GM18873 (cell line): ENCODE measurements at regions not wholly inside any gene's neighbourhood (a gene's known extent, or its start where the extent isn't known, plus 50 kb on each side); places are given as distances from the start of the nearest gene placed in this dataset.

Source experiments
- ATAC-seq: cut with Tn5 transposase; IDR thresholded peaks from one replicate; pipeline ENCODE4 v1.9.1; 2021; ENCODE audit warnings: mild to moderate bottlenecking, moderate library complexity, moderate number of reproducible peaks; ENCODE audit not compliant: unreplicated experiment, low FRiP score

DNA sequence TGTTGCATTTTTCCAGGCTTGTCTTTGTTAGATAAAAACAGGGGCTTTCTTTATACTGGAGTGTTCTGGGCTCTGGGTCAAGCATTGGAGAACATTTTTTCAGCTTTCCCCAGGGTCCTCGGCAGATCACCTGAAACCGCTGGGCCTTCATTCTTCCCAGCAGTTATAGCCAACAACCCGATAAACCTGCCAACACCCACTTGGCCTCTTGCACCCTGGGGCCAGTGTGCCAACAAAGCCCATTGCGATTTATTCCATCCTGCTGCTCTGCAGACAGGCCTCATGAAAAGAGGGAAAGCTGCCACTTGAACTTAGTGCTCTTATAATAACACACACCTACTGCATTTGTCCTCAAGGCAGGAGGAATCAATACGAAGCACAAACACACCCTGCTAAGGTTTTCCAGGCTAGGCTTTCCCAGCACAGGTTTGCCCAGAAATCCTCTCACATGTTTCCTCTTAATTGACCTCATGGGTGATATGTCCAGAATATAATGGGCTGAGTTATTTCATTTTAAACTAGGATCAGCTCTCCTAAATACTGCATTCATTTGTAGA is 669.3 kb downstream of the LIG4 start:
- no peak for ATAC-seq

DNA sequence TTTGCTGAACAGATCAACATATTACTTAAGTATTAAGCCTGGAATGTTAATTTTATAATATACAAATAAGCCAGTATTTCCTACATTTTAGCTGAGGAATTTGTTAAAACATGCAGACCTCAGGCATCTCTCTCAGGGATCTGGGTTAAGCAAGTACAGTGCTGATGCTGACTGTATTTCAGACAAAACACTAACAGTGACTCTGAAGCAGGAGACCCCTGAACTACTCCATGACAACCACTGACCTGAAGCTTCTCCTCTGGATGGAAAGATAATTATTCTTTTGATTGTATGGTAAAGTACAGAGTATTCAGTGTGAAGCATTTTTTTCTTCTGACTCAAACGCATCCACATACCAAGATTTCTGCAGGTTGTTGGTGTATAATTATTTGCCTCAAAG is 680.8 kb downstream of the LIG4 start:
- no peak for ATAC-seq

DNA sequence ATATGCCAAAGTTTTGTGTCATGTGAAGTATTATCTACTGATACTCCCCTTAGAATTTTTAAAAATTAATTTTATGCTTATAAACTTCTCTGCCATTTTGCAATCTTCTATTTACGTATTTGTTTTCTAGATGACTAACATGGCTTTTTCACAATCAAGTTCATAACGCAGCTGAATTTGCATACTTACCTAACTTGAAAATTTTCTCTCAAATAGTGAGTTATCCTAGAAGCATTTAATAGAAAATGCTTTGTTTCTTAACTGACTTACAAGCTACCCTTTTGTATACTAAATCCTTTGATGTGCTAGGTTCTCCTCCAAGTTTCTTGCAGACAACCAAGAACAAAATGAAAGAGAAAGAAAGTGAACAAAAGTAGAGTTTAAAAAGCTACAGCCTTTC is 683.5 kb downstream of the LIG4 start:
- no peak for ATAC-seq

DNA sequence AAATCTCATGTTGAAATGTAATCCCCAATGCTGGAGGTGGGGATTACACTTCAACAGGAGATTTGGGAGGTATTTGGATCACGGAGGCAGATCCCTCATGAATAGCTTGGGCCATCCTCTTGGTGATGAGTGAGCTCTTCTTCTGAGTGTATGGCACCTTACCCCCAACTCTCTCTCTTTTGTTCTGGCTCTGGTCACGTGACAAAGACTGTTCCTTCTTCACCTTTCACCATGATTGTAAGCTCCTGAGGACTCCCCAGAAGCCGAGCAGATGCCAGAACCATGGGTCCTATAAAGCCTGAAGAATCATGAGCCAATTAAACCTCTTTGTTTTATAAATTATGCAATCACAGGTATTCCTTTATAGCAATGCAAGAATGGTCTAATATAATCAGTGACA is 684.2 kb downstream of the LIG4 start:
- ATAC-seq: no peak

DNA sequence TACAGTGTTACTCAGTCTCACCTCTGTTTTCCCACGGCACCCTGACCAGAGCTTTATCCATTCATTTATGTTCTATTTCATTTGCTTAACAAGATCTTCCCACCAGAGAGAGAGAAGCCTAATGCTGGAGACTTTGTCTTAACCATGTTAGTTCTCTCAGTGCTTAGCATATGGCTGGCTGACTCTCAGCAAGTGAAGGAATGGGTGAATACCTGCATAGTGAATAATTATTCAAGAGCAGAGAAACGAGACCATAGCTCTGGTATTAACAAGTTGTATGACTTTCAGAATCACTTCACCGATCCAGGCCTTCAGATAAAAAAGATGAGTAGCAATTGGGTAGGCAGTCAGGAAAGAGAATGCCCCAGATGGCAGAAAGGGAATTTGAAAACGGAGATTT is 686.3 kb downstream of the LIG4 start:
- ATAC-seq: no peak

DNA sequence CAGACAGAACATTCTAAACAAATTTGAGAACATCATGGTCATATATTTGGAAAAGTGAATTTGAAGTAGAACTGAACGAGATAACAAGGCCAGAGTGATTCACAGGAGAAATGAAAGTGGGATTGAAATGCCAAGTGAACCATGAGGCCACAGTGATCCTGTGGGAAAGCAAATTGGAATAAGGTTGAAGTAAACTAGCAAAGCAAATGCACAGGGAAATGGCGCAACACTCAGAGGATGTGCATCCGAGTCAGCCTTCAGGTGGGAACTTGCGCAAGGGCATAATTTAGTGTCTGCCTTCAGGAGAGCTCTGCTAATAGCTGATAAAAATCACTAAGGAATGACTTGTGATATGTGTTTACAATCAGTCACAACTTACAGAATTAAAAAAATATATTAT is 696.6 kb downstream of the LIG4 start:
- ATAC-seq: no peak

DNA sequence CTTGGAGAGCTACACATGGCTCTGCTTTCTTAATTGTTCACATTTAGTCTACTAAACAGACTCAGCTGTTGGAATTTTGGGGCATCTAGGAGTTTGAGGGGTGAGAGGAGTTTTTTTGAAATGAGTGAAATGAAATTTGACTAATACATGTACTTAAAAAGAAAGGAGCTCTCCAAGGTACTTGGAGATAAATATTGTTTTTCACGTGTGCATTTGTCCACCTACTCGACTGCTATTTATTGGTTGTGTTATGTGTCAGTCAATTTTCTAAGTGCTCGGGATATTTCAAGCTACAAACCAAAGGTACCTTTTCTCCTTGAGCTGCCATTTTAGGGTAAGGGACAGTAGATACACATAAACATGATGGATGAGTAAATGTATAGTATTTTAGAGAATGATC is 697.0 kb downstream of the LIG4 start:
- ATAC-seq: no peak

DNA sequence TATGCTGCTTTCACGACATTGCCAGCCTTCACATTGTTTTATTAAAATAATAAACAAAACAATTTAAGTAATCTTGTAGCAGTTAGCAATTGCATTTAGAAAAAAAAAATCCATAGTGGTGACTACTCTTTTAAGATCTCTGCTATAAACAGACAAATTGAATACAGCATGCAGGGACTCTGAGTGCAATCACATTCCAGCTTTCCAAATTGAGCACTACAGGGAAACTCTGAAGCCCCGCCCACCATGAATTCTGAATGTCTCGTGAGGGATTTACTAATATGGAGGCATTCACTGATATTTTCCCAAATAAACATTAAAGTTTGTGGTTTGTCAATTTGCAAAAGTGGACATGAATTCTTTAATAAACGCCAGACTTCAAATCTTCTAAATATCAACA is 698.8 kb downstream of the LIG4 start:
- no peak for ATAC-seq

DNA sequence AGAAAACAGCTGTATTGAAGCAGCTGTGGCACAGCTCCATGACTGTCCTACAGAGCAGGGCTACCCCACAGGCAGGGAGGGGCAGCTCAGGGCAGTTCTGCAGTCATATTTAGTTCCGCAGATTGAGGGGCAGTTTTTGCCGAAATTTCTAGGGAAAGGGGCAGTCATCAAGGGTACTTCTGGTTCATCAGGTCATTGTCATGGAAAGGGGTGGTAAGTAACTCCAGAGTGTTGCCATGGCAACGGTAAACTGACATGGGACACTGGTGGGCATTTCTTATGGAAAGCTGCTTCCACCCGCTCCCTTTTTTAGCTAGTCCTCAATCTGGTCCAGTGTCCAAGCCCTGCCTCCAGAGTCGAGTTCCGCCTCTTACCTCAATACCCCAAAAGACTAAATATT is 702.8 kb downstream of the LIG4 start:
- no peak for ATAC-seq

DNA sequence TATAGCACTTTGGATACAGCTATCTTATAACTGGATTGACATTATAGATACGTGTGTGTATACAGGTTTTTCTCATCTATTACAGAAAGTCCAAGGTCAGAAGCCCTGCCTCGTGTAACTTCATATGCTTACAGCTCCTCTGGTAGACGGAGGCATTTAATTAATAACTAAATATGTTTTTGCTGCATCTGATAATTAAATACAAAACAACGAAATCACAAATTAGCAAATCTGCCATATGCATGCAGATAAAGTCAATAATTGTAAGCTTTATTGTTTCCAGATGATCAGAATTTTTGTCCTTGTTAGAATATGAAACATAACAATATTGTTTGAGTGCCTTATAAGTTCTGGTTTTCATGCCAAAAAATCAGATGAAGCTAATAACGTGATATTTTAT is 717.7 kb downstream of the LIG4 start:
- ATAC-seq: no peak

DNA sequence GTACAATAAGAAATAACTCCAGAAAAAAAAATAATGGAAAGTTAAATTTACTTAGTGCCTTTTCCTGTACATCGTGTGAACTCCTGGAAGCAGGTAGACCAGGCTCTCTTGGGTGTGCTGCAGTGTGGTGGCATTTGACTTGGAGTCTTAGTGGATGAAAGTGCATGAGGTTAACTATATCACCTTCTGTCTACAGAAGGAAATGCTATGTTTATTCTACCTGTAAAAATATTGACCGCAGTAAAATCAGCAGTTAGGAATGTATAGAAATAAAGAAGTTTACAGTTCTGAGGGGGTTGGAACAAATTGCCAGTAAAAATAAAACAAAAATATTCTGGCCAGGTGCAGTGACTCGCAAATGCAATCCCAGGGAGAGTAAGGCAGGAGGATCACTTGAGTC is 722.1 kb downstream of the LIG4 start:
- ATAC-seq: no peak

DNA sequence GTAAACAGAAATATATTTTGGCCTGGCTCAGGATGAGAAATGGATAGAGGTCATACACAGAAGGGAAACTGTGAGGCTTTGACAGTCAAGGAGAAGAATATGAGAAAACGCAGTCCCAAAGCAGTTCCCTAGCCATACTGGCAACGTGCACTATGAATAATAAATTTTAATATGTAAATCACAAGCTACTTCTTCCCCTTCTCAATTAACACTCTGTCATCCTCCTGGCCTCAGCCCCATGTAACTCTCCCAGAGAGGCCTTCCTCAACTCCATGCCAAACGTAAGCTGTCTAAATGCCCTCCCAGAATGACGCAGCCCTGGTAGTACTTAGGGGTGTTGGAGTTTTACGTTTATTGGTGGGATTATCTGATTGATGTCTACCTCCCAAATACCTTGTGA is 732.6 kb downstream of the LIG4 start:
- ATAC-seq: no peak

DNA sequence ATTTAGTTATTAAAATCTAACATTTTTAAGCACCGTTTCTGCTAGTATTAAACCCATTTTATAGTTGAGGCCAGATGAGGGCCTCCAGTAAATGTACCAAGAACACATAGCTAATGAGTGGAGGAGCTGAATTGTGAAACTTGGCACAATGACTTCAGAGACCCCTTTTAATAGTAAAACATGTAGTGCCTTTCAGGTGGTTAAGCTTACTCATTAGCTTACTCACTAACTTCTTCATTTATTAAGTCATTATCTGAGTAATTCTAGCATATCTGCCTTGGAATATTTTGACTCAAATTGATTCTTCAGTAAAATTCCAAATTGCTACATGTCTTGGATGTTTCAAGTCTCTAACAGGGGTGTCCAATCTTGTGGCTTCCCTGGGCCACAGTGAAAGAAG is 735.2 kb downstream of the LIG4 start:
- ATAC-seq: no peak

DNA sequence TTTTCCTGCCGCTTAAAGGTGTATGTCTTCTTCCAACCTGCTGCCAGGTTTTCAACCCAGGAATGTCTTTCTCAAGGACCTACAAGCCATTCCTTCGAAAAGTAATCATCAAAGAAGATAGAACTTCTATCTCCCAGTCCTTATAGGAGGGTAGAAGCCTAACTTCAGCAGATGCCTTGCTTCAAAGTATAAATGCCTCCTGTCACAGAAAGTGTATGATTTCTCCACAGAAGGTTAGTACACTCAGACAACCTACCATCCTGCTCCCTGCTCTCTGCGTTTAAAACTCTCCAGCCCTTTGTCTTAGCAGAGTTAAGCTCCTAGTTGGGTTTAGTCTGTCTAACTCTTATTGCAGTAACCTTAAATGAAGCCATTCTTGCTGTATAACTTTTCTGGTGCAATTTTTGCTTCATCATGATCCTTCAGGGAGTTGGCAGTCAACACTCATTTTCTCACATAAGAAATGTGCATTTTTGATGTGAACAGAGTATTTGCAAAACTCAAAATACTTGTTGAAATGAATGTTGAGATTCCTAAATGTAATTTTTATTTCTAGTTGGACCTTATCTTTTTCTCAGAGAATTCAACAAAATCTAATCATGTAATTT is 737.5 kb downstream of the LIG4 start:
- ATAC-seq: no peak

DNA sequence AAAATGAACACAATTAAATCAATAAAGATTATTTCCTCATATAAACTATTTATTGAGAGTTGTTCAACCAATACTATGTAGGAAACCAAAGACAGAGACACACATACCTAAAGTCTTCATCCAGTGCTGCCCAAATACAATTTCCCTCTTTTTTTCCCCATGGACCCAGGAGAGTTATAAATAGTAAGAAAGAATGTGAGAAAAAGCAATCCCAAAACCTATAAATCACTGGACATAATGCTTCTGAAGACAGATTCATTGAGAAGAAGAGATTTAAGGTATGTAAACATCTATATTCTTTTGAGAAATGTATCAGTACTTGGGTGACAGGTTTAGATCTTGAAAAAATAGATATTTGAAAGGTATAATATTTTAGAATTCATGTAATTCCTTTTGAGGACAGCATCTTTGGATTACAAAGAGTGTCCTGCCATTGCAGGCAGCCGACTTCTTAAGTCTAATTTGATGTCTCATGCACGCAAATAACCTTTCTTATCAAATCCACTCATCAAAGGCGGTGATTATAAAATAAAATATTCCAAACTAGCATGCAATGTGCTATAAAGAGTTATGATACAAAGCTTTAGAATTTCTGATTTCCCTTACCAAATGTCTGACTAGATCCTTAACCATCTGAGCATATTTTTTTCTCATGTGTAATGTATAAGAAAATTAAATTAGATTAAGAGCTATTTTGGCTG is 739.4 kb downstream of the LIG4 start:
- ATAC-seq: no peak

DNA sequence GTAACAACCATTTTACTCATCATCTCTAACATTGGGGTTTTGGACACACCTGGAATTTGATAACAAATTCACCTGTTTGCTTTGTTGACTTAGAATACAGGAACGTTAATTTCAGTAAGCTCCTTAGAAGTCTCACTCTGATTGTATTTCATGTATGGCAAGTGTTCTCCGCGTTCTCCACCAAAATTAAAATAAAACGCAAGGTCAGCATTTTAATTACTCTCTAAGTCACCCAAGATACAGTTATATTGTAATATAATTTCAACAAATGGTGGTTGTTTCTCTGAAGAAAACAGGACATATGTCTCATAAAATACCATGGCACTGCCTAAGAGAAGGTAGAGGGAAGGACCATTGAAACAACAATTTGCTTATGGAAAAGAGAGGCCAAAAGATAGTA is 742.1 kb downstream of the LIG4 start:
- ATAC-seq: no peak

DNA sequence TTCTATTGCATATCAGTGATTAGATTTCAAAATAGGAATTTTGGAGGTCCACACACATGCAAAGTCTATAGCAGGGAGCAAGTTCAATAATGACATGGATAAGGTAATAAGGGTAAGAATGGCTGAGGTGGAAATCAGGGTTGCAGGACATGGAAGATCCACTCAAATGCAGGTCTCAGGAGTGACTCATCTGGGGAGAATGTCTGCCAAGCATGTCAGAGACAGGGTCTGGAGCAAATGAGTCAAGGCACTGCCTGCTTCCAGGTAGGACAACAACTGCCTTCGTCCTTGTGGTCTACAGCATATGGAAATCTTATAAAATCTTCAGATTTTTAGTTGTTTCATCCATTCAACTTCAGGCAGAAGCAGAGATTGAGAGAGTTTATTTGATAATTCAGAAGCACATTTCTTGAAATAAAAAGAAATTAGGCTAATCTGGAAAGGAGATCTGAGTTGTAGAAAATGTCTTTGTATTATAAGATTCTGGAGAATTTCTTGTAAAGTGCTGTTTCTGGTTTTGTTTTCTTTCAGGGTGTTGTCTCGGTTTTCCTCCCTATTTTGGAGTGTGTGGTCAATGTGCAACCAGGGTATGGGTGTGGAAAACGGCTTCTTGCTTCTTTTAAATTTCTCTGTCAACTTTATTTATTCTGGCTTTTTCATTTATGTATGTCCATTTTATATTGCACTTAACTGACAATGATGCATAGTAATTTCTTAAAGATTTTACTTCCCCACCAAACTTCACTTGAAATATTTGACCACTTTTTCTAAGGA is 748.8 kb downstream of the LIG4 start:
- ATAC-seq: no peak

DNA sequence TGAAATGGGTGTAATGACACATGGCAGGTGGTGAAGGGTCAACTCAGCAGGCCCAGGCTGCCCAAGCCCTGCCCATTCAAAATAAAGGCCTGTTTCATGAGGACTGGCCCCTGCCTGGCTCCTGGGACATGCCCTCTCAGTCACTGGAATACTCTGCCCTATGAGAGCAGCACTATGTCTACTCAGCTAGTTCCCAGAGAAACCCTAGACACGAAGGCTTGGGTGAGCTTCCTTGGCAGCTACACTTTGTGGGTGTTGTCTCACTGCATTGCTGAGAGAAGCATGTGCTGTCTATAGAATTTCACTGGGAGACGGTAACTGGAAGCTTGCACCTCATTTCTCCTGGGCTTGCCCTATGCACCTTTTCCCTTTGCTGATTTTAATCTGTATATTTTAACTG is 752.8 kb downstream of the LIG4 start:
- no peak for ATAC-seq

DNA sequence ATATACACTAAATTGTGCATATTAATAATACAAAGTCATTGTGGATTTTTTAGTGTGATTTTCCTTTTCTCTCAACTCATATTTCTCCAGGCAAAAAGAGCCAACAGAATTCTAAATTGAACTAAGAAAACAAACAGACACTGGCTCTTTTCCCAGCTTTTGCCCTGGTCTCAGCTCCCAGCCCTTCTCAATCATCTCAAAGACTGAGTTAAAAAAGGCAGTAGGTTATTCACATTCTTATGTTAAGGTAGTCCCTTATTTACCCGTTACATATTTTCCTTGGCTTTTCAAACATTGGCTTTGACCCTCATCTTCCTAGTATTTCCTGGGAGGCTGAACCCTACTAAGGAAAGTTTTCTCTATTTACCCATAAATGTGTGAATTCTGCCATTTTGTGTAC is 753.6 kb downstream of the LIG4 start:
- no peak for ATAC-seq

DNA sequence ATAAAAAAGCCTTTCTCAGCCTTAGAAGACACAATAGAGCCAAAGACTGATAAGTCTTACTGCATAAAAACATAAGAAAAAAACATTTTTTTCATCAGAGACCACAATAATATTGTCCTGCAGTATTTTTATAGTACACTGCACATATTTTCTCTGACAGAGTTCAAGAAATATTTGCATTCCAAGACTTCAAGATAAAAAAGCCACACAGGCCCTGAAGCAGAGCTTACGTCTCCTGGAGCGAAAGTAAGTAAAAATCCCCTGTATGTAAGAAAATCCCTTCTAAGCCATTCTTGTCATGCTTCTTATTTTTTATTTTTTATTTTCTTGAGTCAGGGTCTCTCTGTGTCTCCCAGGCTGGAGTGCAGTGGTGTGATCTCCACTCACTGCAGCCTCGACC is 755.9 kb downstream of the LIG4 start:
- ATAC-seq: no peak

DNA sequence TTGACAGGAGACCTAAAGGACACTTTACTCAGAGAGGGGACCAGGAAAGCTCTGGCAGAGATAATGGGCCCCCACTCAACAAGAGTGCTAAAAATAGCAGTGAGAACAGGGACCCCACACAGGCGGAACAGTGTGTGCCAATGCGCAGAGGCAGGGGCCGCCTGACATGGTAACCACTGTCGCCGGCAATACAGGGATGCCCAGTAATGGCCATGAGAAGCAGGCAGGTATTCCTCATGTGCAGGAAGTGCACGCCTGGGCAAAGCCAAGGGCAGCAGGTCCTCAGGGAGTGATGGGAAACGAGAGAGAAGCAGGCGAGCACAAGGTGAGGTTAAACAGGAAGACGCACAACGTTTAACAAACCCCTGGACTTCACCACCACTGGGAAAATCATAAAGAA is 757.1 kb downstream of the LIG4 start:
- ATAC-seq: no peak

DNA sequence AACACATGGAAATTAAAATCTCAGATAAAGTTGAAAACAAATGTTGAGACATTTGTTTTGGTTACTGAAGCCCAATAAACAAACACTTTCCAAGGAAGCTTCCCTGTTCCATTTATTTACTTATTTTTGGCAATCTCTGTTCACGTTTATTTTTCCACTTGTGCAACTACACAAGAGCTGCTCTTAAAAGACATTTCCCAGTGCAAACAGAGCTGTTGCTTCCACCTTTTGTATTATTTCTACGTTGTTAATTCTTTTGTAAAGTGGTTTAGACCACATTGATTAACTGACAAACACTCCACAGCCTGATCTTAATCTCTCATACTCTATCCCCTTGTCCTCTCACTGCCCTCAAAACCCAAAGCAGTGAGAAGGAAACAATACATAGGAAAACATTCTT is 757.6 kb downstream of the LIG4 start:
- ATAC-seq: no peak
